ENCODE measurements at regions not wholly inside any gene's neighbourhood (a gene's known extent, or its start where the extent isn't known, plus 50 kb on each side); places are given as distances from the start of the nearest gene placed in this dataset.
A peak's percentile ranks its signal among the peaks of the same experiment; 100 is the strongest.
"Not testable (repeated sequence)": the region's sequence is repeated elsewhere in the genome, so short reads cannot be mapped to it uniquely, and the experiment has no call there.

GRCh38 chr9:26163931-26164330 lies 485.7 kb upstream of the TUSC1 start:
- DNase-seq (ENCODE audit: low read depth), result no peak

GRCh38 chr9:26159575-26160392 lies 481.5 kb upstream of the TUSC1 start:
- no peak for DNase-seq (ENCODE audit: low read depth)

- DNase-seq (ENCODE audit: low read depth), result no peak
Observed at GRCh38 chr9:26158631-26159150, 480.4 kb upstream of the TUSC1 start.

- DNase-seq (ENCODE audit: low read depth), result no peak
Observed at GRCh38 chr9:26157411-26157810, 479.2 kb upstream of the TUSC1 start.

- DNase-seq (ENCODE audit: low read depth), result no peak
Observed at GRCh38 chr9:26152350-26152749, 474.1 kb upstream of the TUSC1 start.

GRCh38 chr9:26148128-26148527 lies 469.9 kb upstream of the TUSC1 start:
- no peak for DNase-seq (ENCODE audit: low read depth)

- DNase-seq (ENCODE audit: low read depth), result no peak
Observed at GRCh38 chr9:26145938-26146337, 467.7 kb upstream of the TUSC1 start.

- no peak for DNase-seq (ENCODE audit: low read depth)
Observed at GRCh38 chr9:26142631-26143030, 464.4 kb upstream of the TUSC1 start.

- no peak for DNase-seq (ENCODE audit: low read depth)
Observed at GRCh38 chr9:26142201-26142600, 464.0 kb upstream of the TUSC1 start.

GRCh38 chr9:26133537-26133936 lies 455.3 kb upstream of the TUSC1 start:
- no peak for DNase-seq (ENCODE audit: low read depth)

GRCh38 chr9:26132746-26133312 lies 454.6 kb upstream of the TUSC1 start:
- DNase-seq (ENCODE audit: low read depth), result peak; percentile 25

- DNase-seq (ENCODE audit: low read depth), result no peak
Observed at GRCh38 chr9:26131886-26132285, 453.6 kb upstream of the TUSC1 start.

- DNase-seq (ENCODE audit: low read depth), result peak; percentile 48
Observed at GRCh38 chr9:26129217-26129616, 451.0 kb upstream of the TUSC1 start.

- no peak for DNase-seq (ENCODE audit: low read depth)
Observed at GRCh38 chr9:26125693-26126092, 447.4 kb upstream of the TUSC1 start.

GRCh38 chr9:26116085-26116484 lies 437.8 kb upstream of the TUSC1 start:
- not testable (repeated sequence) for DNase-seq (ENCODE audit: low read depth)

GRCh38 chr9:26112724-26113123 lies 434.5 kb upstream of the TUSC1 start:
- DNase-seq (ENCODE audit: low read depth), result no peak

GRCh38 chr9:26086396-26086795 lies 408.2 kb upstream of the TUSC1 start:
- no peak for DNase-seq (ENCODE audit: low read depth)

- no peak for DNase-seq (ENCODE audit: low read depth)
Observed at GRCh38 chr9:26081847-26082246, 403.6 kb upstream of the TUSC1 start.

- DNase-seq (ENCODE audit: low read depth), result no peak
Observed at GRCh38 chr9:26078706-26079105, 400.5 kb upstream of the TUSC1 start.

GRCh38 chr9:26077860-26078259 lies 399.6 kb upstream of the TUSC1 start:
- no peak for DNase-seq (ENCODE audit: low read depth)

- DNase-seq (ENCODE audit: low read depth), result no peak
Observed at GRCh38 chr9:26067608-26068007, 389.4 kb upstream of the TUSC1 start.

- no peak for DNase-seq (ENCODE audit: low read depth)
Observed at GRCh38 chr9:26066237-26066636, 388.0 kb upstream of the TUSC1 start.

- no peak for DNase-seq (ENCODE audit: low read depth)
Observed at GRCh38 chr9:26061948-26062575, 383.8 kb upstream of the TUSC1 start.

Measured in forelimb muscle (tissue), 1 donor.